Activated CD8-positive, alpha-beta T cell treated with anti-CD3 and anti-CD28 coated beads, Interleukin-2, amount 10 ng/mL, durations not matched to agents 7 days and 5 days (primary cell): ENCODE measurements at regions not wholly inside any gene's neighbourhood (a gene's known extent, or its start where the extent isn't known, plus 50 kb on each side); places are given as distances from the start of the nearest gene placed in this dataset.

Experiments used
- ATAC-seq: fragments of 150-1000 bp; cut with Tn5 transposase; one replicate; pipeline ENCODE4 v1.10.0; 2021; ENCODE audit warnings: moderate library complexity
- CTCF ChIA-PET: fragments of 350-600 bp; sonication (Branson Sonifier 250); formaldehyde crosslinking; loops from one replicate; lab custom pipeline; 2021; ENCODE audit warnings: antibody characterized with exemption; lab: Charles Lee
- POLR2A ChIA-PET: fragments of 350-600 bp; sonication (Branson Sonifier 250); formaldehyde crosslinking; loops from one replicate; lab custom pipeline; 2021; ENCODE audit warnings: antibody characterized with exemption; lab: Charles Lee
- DNase-seq: peaks from one replicate; pipeline ENCODE4 v3.0.0-alpha.2; 2020
- H3K27ac Mint-ChIP-seq: one replicate; pipeline ENCODE4 v1.8.0; 2021; ENCODE audit warnings: mild to moderate bottlenecking, mixed read lengths
- H3K27me3 Mint-ChIP-seq: one replicate; pipeline ENCODE4 v1.8.0; 2021; ENCODE audit warnings: low read depth, mixed read lengths
- H3K36me3 Mint-ChIP-seq: one replicate; pipeline ENCODE4 v1.8.0; 2021; ENCODE audit warnings: low read depth, mixed read lengths
- H3K4me1 Mint-ChIP-seq: one replicate; pipeline ENCODE4 v1.8.0; 2021; ENCODE audit warnings: low read depth, mixed read lengths
- H3K4me3 Mint-ChIP-seq: one replicate; pipeline ENCODE4 v1.8.0; 2021; ENCODE audit warnings: mild to moderate bottlenecking, mixed read lengths
- H3K9me3 Mint-ChIP-seq: one replicate; pipeline ENCODE4 v1.8.0; 2022; ENCODE audit warnings: mixed read lengths; ENCODE audit not compliant: insufficient read depth

DNA sequence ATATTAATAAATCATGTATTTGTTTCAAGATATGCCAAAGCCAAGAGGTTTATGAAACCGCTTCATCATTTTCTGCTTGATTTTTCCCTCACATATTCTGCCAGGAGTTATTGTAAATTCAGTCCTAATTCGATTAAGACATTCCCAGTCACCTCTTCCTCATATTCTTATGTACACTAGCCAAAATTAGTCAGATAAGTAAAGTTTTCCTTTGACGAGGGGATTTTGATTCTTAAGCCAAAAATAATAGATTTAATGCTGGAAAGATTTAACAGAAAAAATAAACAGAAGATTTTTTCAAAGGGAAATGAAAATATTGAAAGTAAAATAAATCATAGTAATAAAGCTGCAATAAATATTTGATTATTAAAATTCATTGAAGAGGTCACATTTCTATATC lies 51.0 kb upstream of the VEGFC start:
- Mint-ChIP-seq H3K9me3 (no peaks in the 10 kb centered on the region), H3K4me3 (no peak overlapping the region), H3K27me3 (no peaks in the 10 kb centered on the region), H3K36me3 (no peaks in the 10 kb centered on the region), H3K27ac (no peak overlapping the region), H3K4me1 (no peaks in the 10 kb centered on the region)
- ChIA-PET CTCF (no interaction called here), POLR2A (no interaction called here)
- ATAC-seq (no peak), DNase-seq (no peak)

DNA sequence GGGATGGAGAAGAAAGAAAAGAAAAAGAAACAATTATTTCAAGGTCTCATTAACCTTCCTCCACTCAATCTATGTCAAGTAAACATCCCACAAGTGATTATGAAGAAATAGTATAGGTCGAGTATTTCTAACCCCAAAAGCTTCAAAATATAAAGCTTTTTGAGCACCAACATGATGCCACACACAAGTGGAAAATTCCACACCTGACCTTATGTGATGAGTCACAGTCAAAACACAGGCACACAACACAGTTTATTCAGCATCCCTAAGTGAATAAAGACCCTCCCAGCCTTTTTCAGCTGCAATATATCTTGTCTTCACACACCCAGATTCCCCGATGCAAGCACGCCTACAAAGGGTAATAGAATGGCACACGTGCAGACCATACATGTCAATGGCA lies 51.7 kb upstream of the VEGFC start:
- no peaks in the 10 kb centered on the region for H3K4me1 Mint-ChIP-seq
- H3K4me3 Mint-ChIP-seq = no peak overlapping the region
- DNase-seq = no peak
- POLR2A ChIA-PET = no interaction called here
- no peaks in the 10 kb centered on the region for H3K27me3 Mint-ChIP-seq
- CTCF ChIA-PET = no interaction called here
- no peak overlapping the region for H3K27ac Mint-ChIP-seq
- H3K36me3 Mint-ChIP-seq = no peaks in the 10 kb centered on the region
- no peak for ATAC-seq
- H3K9me3 Mint-ChIP-seq = no peaks in the 10 kb centered on the region

DNA sequence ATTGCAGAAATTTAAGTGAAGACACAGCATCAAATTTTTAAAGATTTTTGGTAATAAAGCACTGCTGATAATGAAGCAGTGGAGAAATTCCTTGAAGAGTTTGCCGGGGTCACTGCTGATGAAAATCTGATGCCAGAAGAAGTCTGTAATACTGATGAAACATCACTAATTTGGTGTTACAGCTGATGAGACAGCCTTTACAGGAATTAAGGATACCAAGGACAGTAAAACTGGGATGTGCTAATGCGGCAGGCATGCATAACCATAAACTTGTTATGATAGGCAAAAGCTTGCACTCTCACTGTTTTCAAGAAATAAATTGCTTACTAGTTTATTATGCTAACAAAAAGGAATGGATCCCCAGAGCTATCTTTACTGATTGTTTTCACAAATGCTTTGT lies 52.9 kb upstream of the VEGFC start:
- Mint-ChIP-seq H3K4me3 (no peak overlapping the region), H3K36me3 (no peaks in the 10 kb centered on the region)
- POLR2A ChIA-PET = no interaction called here

DNA sequence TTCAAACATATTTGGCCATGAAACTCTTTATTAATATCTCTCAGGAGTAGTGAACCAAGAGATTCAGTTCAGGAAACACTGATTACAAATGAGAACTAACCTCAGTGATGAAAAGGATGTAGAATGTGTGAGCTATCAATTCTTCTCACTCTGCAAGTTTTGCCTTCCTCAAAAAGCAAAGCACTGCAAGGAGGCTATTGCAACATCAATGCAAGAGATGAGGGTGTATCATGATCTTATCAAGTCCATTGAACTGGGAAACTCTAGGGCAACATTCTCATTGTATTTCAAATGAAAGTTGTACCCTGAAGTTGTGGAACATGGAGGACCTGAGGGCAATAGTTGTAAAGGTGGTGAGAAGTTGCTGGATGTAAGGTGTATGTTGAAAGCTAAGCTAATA lies 56.4 kb upstream of the VEGFC start:
- POLR2A ChIA-PET = no interaction called here
- DNase-seq (no peak), ATAC-seq (no peak)
- no peaks in the 10 kb centered on the region for H3K9me3 Mint-ChIP-seq
- H3K36me3 Mint-ChIP-seq = no peaks in the 10 kb centered on the region
- no peaks in the 10 kb centered on the region for H3K4me1 Mint-ChIP-seq
- CTCF ChIA-PET = no interaction called here
- no peak overlapping the region for H3K4me3 Mint-ChIP-seq
- no peak overlapping the region for H3K27ac Mint-ChIP-seq
- H3K27me3 Mint-ChIP-seq = no peaks in the 10 kb centered on the region

More for the DNA sequence above, 52.9 kb upstream of the VEGFC start:
- Mint-ChIP-seq H3K27ac (no peak overlapping the region), H3K9me3 (no peaks in the 10 kb centered on the region), H3K4me1 (no peaks in the 10 kb centered on the region), H3K27me3 (no peaks in the 10 kb centered on the region)
- CTCF ChIA-PET = no interaction called here
- no peak for DNase-seq
- ATAC-seq = no peak

DNA sequence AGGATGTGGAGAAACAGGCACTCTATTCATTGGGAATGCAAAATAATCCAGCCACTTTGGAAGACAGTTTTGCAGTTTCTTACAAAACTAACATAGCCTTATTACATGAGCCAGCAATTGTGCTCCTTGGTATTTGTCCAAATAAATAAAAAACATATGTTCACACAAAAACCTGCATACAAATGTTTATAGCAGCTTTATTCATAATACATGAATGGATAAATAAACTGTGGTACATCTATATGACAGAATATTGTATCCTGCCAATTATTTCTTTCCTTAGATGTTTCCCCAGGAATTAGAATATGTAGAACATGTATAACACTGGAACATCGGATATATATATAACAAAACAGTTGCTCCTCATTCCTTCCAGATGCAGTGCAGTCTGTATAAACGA lies 57.7 kb upstream of the VEGFC start:
- H3K27ac Mint-ChIP-seq = no peak overlapping the region
- ATAC-seq (no peak), DNase-seq (no peak)
- POLR2A ChIA-PET = no interaction called here
- no peaks in the 10 kb centered on the region for H3K27me3 Mint-ChIP-seq
- H3K4me3 Mint-ChIP-seq = no peak overlapping the region
- no peaks in the 10 kb centered on the region for H3K4me1 Mint-ChIP-seq
- no peaks in the 10 kb centered on the region for H3K36me3 Mint-ChIP-seq
- CTCF ChIA-PET = no interaction called here
- H3K9me3 Mint-ChIP-seq = no peaks in the 10 kb centered on the region

DNA sequence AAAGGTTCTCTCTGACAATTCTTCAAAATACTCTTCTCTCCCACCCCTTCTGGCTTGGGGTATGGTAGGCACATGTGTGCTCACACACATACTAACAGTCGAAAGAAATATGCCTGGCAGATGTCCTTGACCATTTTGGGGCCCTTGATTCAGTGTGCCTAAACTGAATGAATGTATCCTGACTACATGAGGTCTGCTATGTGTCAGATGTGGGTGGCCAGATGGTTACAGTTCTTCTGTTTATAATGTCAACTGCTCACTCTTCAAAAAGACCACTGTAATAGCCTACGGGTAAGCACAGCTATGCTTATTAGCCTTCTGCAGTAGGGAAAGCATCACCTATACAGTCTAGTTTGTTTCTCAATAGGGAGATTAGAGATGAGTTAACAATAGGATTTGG lies 63.7 kb upstream of the VEGFC start:
- DNase-seq (no peak), ATAC-seq (no peak)
- Mint-ChIP-seq H3K27me3 (no peaks in the 10 kb centered on the region), H3K27ac (no peak overlapping the region), H3K36me3 (no peaks in the 10 kb centered on the region), H3K4me1 (no peaks in the 10 kb centered on the region), H3K4me3 (no peak overlapping the region), H3K9me3 (no peaks in the 10 kb centered on the region)
- ChIA-PET CTCF (no interaction called here), POLR2A (no interaction called here)

DNA sequence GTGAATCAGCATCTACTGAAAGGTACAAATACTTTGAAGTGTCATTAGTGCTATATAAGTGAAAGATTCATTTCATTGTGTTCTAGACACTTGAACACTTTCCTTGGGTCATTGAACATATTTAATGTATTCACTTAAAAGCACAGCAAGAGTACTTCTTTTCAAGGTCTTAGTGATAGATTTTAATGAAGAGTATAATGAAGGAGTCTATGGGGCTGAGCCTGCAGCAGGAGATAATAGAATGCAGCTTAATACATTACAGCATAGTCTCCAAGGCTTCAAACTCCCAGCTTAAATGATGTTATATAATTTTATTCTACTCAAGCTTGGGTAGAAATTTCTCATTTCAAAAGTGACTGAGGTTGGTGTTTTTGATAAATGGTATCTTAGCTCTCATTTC lies 66.1 kb upstream of the VEGFC start:
- Mint-ChIP-seq H3K27ac (no peak overlapping the region), H3K4me3 (no peak overlapping the region), H3K36me3 (no peaks in the 10 kb centered on the region), H3K4me1 (no peaks in the 10 kb centered on the region), H3K9me3 (no peaks in the 10 kb centered on the region), H3K27me3 (no peaks in the 10 kb centered on the region)
- DNase-seq = no peak
- ChIA-PET CTCF (no interaction called here), POLR2A (no interaction called here)
- no peak for ATAC-seq

DNA sequence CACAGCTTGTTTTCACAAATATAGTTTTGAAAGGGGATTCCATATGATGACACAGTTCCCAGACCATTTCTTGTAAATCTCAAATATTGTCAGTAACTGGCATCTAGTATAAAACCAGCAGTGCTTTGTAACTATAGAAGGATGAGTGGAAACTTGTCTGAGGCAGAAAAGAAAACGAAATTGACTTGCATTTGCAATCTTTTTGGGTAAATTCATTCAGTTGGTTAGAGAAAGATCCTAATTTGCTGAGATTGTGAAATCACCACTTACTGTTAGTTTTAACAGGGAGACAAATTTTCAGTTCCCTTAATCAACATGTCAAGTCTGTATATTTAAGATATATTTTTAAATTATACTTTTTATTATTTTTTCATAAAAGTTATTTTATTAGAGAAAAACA lies 71.5 kb upstream of the VEGFC start:
- ATAC-seq (no peak), DNase-seq (no peak)
- Mint-ChIP-seq H3K4me3 (no peak overlapping the region), H3K9me3 (no peaks in the 10 kb centered on the region), H3K36me3 (no peaks in the 10 kb centered on the region), H3K27me3 (no peaks in the 10 kb centered on the region), H3K27ac (no peak overlapping the region), H3K4me1 (no peaks in the 10 kb centered on the region)
- ChIA-PET CTCF (no interaction called here), POLR2A (no interaction called here)

DNA sequence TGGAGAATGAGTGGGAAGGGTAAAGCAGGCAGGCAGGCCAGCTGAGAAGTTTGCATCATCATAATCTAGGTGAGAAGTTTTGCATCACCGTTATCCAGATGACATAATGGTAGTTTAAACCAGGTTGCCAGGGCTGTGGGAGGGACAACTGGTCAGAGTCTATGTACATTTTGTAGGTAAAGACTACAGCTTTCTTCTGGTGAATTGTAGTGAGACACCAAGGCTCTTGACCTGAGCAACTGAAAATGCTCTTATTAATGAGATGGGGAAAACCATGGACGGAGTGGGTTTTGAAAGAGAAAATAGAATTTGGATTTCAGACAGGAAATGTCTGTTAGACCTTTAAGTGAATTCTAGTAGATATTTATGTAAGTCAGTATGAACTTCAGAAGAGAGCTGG lies 76.0 kb upstream of the VEGFC start:
- POLR2A ChIA-PET = no interaction called here
- ATAC-seq = no peak
- Mint-ChIP-seq H3K4me3 (no peak overlapping the region), H3K4me1 (no peaks in the 10 kb centered on the region), H3K27me3 (no peaks in the 10 kb centered on the region), H3K27ac (no peak overlapping the region), H3K36me3 (no peaks in the 10 kb centered on the region), H3K9me3 (no peaks in the 10 kb centered on the region)
- DNase-seq = no peak
- CTCF ChIA-PET = no interaction called here

DNA sequence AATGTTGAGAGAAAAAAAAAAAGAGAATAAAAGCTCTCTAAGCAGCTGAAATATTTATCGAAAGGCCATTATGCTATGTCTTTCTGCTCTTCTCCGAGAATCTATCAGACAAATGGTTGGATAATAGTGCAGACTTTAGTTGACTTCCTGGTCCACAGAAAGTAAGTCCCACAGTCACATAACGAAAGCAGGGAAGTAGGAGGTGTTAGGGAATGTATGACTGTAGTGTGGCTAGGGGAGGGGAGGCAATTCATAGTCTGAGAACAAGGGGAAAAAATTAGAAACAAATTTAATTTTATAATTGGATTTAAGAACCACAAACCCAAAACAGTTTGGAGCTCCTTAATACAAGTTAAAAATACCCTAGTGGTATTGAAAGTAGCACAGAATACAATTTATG lies 79.7 kb upstream of the VEGFC start:
- Mint-ChIP-seq H3K9me3 (no peaks in the 10 kb centered on the region), H3K27ac (no peak overlapping the region), H3K36me3 (no peaks in the 10 kb centered on the region), H3K4me3 (no peak overlapping the region), H3K27me3 (no peaks in the 10 kb centered on the region), H3K4me1 (no peaks in the 10 kb centered on the region)
- DNase-seq (no peak), ATAC-seq (no peak)
- POLR2A ChIA-PET = no interaction called here
- CTCF ChIA-PET = no interaction called here

DNA sequence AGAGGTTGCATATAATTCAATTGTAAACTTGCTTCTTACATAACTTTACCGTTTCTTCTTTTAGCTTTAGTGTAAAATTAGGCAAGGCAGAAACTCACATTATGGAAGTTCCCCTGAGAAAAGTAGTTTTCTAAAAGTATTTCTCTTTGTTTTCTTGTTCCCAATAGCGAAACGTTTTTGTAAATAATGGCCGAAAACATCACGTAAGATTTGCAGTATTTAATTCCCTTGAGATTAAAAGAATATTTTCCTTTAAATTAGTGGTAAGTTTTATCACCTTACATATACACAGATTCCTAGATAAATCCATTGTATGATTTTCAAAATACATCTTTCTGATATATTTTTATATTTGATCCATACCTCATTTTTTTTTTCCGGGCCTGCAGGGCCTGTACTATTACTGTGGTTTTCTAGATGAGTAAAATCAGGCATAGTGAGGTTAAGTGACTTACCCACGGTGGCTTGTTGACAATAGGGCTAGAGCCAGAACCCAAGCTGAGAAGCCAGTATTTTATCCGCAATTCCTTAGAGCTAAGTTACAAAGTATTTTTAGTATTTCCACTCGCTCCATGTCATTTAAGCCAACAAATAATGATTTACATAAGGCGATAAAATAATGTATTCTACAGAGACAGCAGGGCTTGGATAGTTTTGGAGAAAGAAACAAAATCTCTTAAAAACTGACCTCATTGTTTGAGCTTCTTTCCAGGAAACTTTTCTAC lies 82.2 kb upstream of the VEGFC start:
- CTCF ChIA-PET = no interaction called here
- H3K4me1 Mint-ChIP-seq = no peaks in the 10 kb centered on the region
- no peak for DNase-seq
- ATAC-seq = no peak
- no peak overlapping the region for H3K4me3 Mint-ChIP-seq
- no peak overlapping the region for H3K27ac Mint-ChIP-seq
- H3K36me3 Mint-ChIP-seq = no peaks in the 10 kb centered on the region
- POLR2A ChIA-PET = no interaction called here
- H3K27me3 Mint-ChIP-seq = no peaks in the 10 kb centered on the region
- H3K9me3 Mint-ChIP-seq = no peaks in the 10 kb centered on the region

DNA sequence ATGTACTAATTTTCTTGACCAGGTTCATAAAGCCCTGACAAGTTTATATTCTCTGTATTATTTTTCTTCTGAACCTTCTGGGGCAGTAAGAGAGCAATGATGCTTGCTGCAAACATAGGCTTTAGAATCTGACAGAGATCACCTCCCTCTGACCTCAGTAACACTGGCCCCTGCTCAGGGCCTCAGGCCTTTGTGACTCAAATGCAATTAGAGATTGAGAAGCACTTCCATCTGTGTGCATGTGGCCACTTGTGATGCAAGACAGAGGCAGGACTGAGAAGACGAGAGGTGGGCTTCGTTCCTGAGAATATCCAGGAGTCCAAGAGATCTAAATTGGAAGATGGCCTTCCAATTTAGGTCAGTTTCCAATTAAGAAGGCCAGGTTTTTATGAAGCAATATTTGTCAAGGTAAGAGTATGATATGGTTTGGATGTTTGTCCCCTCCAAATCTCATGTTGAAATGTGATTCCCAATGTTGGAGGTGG lies 82.8 kb upstream of the VEGFC start:
- ChIA-PET CTCF (no interaction called here), POLR2A (no interaction called here)
- Mint-ChIP-seq H3K4me3 (no peak overlapping the region), H3K27me3 (no peaks in the 10 kb centered on the region), H3K27ac (no peak overlapping the region), H3K4me1 (no peaks in the 10 kb centered on the region), H3K36me3 (no peaks in the 10 kb centered on the region), H3K9me3 (no peaks in the 10 kb centered on the region)
- DNase-seq (no peak), ATAC-seq (no peak)
